GM12878 (cell line): ENCODE measurements at regions not wholly inside any gene's neighbourhood (a gene's known extent, or its start where the extent isn't known, plus 50 kb on each side); places are given as distances from the start of the nearest gene placed in this dataset.

Source experiments
- ATAC-seq: fragments of 200-7000 bp; cut with Tn5 transposase; 3 replicates; pipeline ENCODE4 v1.9.1; 2020; ENCODE audit warnings: mild to moderate bottlenecking, moderate library complexity
- BruUV-seq: library from RNA; stranded (reverse); fragments of 400-500 nt; replicated peaks from 2 replicates; lab custom pipeline; 2021; lab: Mats Ljungman, UMichigan
- CTCF ChIA-PET: fragments of 300-600 bp; sonication (Branson Sonifier 250); formaldehyde crosslinking; extraction: SDS; loops from one replicate; lab custom pipeline; 2021; ENCODE audit warnings: inconsistent platforms; lab: Yijun Ruan, JAX
- POLR2A ChIA-PET: fragments of 350-600 bp; formaldehyde crosslinking; extraction: SDS; loops from one replicate; lab custom pipeline; 2021; ENCODE audit warnings: inconsistent platforms; lab: Charles Lee
- RAD21 ChIA-PET: fragments of 300-600 bp; sonication (Branson Sonifier 250); formaldehyde crosslinking; loops from one replicate; lab custom pipeline; 2023; ENCODE audit warnings: antibody characterized with exemption; ENCODE audit not compliant: unreplicated experiment; lab: Charles Lee
- SMC1A ChIA-PET: fragments of 300-600 bp; sonication (Branson Sonifier 250); formaldehyde crosslinking; loops from one replicate; lab custom pipeline; 2023; ENCODE audit not compliant: unreplicated experiment, uncharacterized antibody; lab: Charles Lee
- DNase-seq: peaks from one replicate; pipeline ENCODE4 v3.0.0-alpha.2; 2011; ENCODE audit warnings: low read depth, low spot score
- FAIRE-seq: peaks from 3 replicates; lab custom pipeline; 2011; peaks lifted over from hg19 to GRCh38; lab: Jason Lieb, UNC
- H2AFZ ChIP-seq: 2 replicates; pipeline ENCODE4 v1.6.0; 2011; ENCODE audit warnings: low read depth, low read length, control low read depth; ENCODE audit not compliant: control insufficient read depth
- H3K27ac ChIP-seq: 2 replicates; pipeline ENCODE4 v1.5.1; 2011; ENCODE audit warnings: control low read depth; ENCODE audit not compliant: control insufficient read depth, insufficient read depth
- H3K27me3 ChIP-seq, 2 experiments: replicated peaks in 1 of 2; 2 replicates each; pipeline versions ENCODE4 v1.6.0 to v1.6.1; 2011; ENCODE audit warnings: low read length in 1 of 2; ENCODE audit not compliant: control insufficient read depth in 2 of 2, insufficient read depth in 2 of 2
- H3K36me3 ChIP-seq, 2 experiments: 2 replicates each; pipeline ENCODE4 v1.5.1; 2011; ENCODE audit warnings: low read length in 1 of 2; ENCODE audit not compliant: control insufficient read depth in 2 of 2, insufficient read depth in 2 of 2
- H3K4me1 ChIP-seq: 2 replicates; pipeline ENCODE4 v1.6.1; 2011; ENCODE audit warnings: mild to moderate bottlenecking, low read length, moderate library complexity, mixed read lengths; ENCODE audit not compliant: control insufficient read depth, insufficient read depth
- H3K4me2 ChIP-seq: 2 replicates; pipeline ENCODE4 v1.6.0; 2011; ENCODE audit warnings: control low read depth; ENCODE audit not compliant: control insufficient read depth, insufficient read depth
- H3K4me3 ChIP-seq: fragments of 200-600 bp; sonication (generic); 2 replicates; pipeline ENCODE4 v1.5.1; 2016
- H3K79me2 ChIP-seq: 2 replicates; pipeline ENCODE4 v1.6.0; 2011; ENCODE audit warnings: low read length; ENCODE audit not compliant: control insufficient read depth, insufficient read depth
- H3K9ac ChIP-seq: 2 replicates; pipeline ENCODE4 v1.8.0; 2011; ENCODE audit warnings: low read length, control low read depth, mixed read lengths; ENCODE audit not compliant: control insufficient read depth, insufficient read depth
- H3K9me3 ChIP-seq: replicated peaks from 3 replicates; pipeline ENCODE4 v1.5.1; 2011; ENCODE audit warnings: mild to moderate bottlenecking, low read length; ENCODE audit not compliant: control insufficient read depth, insufficient read depth
- H4K20me1 ChIP-seq: 2 replicates; pipeline ENCODE4 v1.6.0; 2011; ENCODE audit not compliant: control insufficient read depth, insufficient read depth
- CHD1 ChIP-seq: IDR thresholded peaks from 2 replicates; pipeline ENCODE4 v1.6.1; 2012; ENCODE audit warnings: low read depth, low read length, improper control_type of control experiment
- NFXL1 ChIP-seq: fragments of 450-650 bp; IDR thresholded peaks from 2 replicates; pipeline ENCODE4 v1.6.1; 2017; ENCODE audit warnings: antibody characterized with exemption, mild to moderate bottlenecking, borderline replicate concordance
- POLR2AphosphoS5 ChIP-seq: IDR thresholded peaks from 2 replicates; pipeline ENCODE4 v1.6.1; 2011; ENCODE audit warnings: mild to moderate bottlenecking, low read length, inconsistent platforms
- RUNX3 ChIP-seq: IDR thresholded peaks from 2 replicates; pipeline ENCODE4 v1.6.1; 2012; ENCODE audit warnings: low read length, inconsistent platforms
- SKIL ChIP-seq: fragments of 450-650 bp; IDR thresholded peaks from 2 replicates; pipeline ENCODE4 v1.6.1; 2017; ENCODE audit warnings: mild to moderate bottlenecking, low read depth, inconsistent platforms; ENCODE audit not compliant: poor library complexity, severe bottlenecking
- TARDBP ChIP-seq: IDR thresholded peaks from 2 replicates; pipeline ENCODE4 v1.6.1; 2016; ENCODE audit warnings: borderline replicate concordance
- YBX1 ChIP-seq: fragments of 450-650 bp; IDR thresholded peaks from 2 replicates; pipeline ENCODE4 v1.6.1; 2016; ENCODE audit warnings: antibody characterized with exemption
- ZBED1 ChIP-seq: IDR thresholded peaks from 2 replicates; pipeline ENCODE4 v1.6.1; 2016; ENCODE audit warnings: borderline replicate concordance
- ZBTB4 ChIP-seq: fragments of 450-650 bp; formaldehyde crosslinking; IDR thresholded peaks from 2 replicates; pipeline ENCODE4 v1.4.0; 2022; ENCODE audit warnings: mild to moderate bottlenecking, moderate library complexity
- ZNF207 ChIP-seq: fragments of 450-650 bp; IDR thresholded peaks from 2 replicates; pipeline ENCODE4 v1.6.1; 2014; ENCODE audit warnings: antibody characterized with exemption, mild to moderate bottlenecking, borderline replicate concordance
- ZNF384 ChIP-seq: IDR thresholded peaks from 2 replicates; pipeline ENCODE4 v1.6.1; 2012; ENCODE audit warnings: low read depth, mild to moderate bottlenecking, low read length, improper control_type of control experiment, borderline replicate concordance
- ZNF687 ChIP-seq: fragments of 450-650 bp; IDR thresholded peaks from 2 replicates; pipeline ENCODE4 v1.6.1; 2017; ENCODE audit warnings: mild to moderate bottlenecking, moderate library complexity
- WGBS: methylation state at CpG from one replicate; pipeline ENCODE4 v1.1.6; 2016; ENCODE audit warnings: low lambda C conversion rate; ENCODE audit not compliant: insufficient replicate concordance, insufficient coverage; ENCODE audit errors: missing lambda C conversion rate; 5-methylcytosine and 5-hydroxymethylcytosine counted together
- in situ Hi-C: fragments of 300-500 bp; cut with MboI; formaldehyde crosslinking; loops from 9 replicates; pipeline ENCODE4 v1.14.3; 2018; ENCODE audit warnings: mixed read lengths
- intact Hi-C: fragments of 100-400 bp; cut with micrococcal nuclease; formaldehyde crosslinking; loops from one replicate; pipeline ENCODE4 v1.14.2; 2022; ENCODE audit not compliant: unreplicated experiment

GRCh38 chr1:208419746-208420420 is 175.7 kb upstream of the PLXNA2 start:
- no TSS peak for BruUV-seq
- H3K27ac ChIP-seq, result no peak overlapping the region
- DNase-seq, result no peak
- H3K27me3 ChIP-seq, result no peaks in the 10 kb centered on the region
- H3K36me3 ChIP-seq, result no peaks in the 10 kb centered on the region
- no peak for ATAC-seq
- H3K4me3 ChIP-seq, result no peak overlapping the region
- H3K9me3 ChIP-seq, result no peaks in the 10 kb centered on the region
- no peak for TF ChIP-seq ZBED1
- TF ChIP-seq RUNX3, result no peak
- TF ChIP-seq NFXL1, result no peak
- no peak for TF ChIP-seq TARDBP
- TF ChIP-seq ZBTB4 (CRISPR knock-in tag), result no peak
- TF ChIP-seq CHD1, result no peak
- TF ChIP-seq SKIL, result no peak
- no peak for TF ChIP-seq YBX1
- TF ChIP-seq ZNF687, result no peak
- no peak for TF ChIP-seq ZNF384
- no peak for TF ChIP-seq POLR2AphosphoS5
- no peak for TF ChIP-seq ZNF207
- no peaks in the 10 kb centered on the region for H3K4me1 ChIP-seq
- no peaks in the 10 kb centered on the region for H3K79me2 ChIP-seq
- in situ Hi-C loops (no loop called here), intact Hi-C loops (no loop called here)
- SMC1A ChIA-PET, result no interaction called here
- CTCF ChIA-PET, result no interaction called here
- H3K9ac ChIP-seq, result no peak overlapping the region
- no peaks in the 10 kb centered on the region for H4K20me1 ChIP-seq
- no peak for FAIRE-seq
- RAD21 ChIA-PET, result no interaction called here
- POLR2A ChIA-PET, result no interaction called here
- H3K4me2 ChIP-seq, result no peak overlapping the region
- WGBS, result 31% methylated on average over 5 of the region's 5 CpGs
- H2AFZ ChIP-seq, result no peak overlapping the region
